NCI-H1092 treated with DMSO at 0.1 percent for 48 hours (cell line): ENCODE measurements at regions not wholly inside any gene's neighbourhood (a gene's known extent, or its start where the extent isn't known, plus 50 kb on each side); places are given as distances from the start of the nearest gene placed in this dataset.
"Not testable (repeated sequence)": the region's sequence is repeated elsewhere in the genome, so short reads cannot be mapped to it uniquely, and the experiment has no call there.

Experiments
- DNase-seq: peaks from one replicate; lab custom pipeline; 2025; lab: John Stamatoyannopoulos, UW

DNA sequence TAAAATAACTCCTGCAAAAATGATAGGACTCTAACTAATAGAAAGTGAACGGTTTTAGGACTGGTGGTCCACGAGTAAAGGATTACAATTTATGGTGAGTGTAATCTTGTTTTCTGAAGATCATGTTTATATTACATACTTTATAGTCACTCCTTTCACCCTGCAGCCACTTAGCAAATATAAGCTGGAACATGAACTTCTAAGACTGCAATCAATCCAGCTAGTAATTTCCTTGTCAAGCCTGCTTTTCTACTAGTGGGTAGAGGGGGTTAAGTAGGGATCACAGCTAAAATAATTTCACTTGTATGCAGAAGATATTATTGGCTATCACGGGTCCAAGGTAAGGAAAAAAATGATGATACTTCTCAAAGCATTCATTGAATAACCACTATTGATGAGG lies 125.5 kb upstream of the NETO1 start:
- DNase-seq: no peak

DNA sequence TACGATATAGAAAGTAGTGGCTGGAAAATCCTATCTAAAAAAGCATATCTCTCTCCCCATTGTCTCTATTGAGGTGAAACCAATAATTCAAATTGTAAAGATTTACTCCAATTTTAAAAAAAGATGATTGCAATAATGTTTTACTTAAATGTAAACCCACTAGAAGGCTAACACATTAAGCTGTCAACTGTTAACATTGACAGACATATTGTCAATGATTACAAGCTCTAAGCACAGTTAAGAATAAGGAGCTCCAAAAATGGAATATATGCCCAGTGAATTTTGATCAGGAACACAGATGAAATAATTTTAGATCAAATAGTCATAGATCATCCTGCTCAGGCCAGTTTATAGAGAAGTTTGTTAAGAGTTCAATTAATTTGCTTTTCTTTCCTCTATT lies 123.6 kb upstream of the NETO1 start:
- DNase-seq: no peak

GRCh38 chr18:72987570-72987969 lies 119.8 kb upstream of the NETO1 start:
- DNase-seq: not testable (repeated sequence)

GRCh38 chr18:72986103-72986502 lies 118.3 kb upstream of the NETO1 start:
- no peak for DNase-seq

- DNase-seq: no peak
Measured at GRCh38 chr18:72985686-72986085, 117.9 kb upstream of the NETO1 start.

GRCh38 chr18:72984290-72984689 lies 116.5 kb upstream of the NETO1 start:
- DNase-seq: no peak

DNA sequence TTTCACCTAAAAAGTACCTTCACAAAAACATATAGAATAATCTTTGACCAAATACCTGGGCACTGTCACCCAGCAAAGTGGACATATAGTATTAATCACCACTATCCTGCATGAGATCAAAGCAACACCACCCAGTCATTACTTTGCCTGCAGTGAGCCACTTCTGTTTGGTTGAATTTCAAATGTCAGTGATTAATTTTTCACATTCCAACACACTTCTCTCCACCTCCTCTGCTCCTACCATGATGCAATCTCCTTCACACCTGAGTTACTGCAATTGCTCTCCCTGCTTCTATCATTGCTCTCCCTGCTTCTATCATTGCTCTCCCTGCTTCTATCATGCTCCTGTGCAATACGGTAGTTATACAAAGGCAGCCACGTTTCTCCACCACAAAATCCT lies 106.1 kb upstream of the NETO1 start:
- no peak for DNase-seq

GRCh38 chr18:72965616-72966015 lies 97.8 kb upstream of the NETO1 start:
- DNase-seq: no peak

- not testable (repeated sequence) for DNase-seq
Measured at GRCh38 chr18:72958195-72958594, 90.4 kb upstream of the NETO1 start.

DNA sequence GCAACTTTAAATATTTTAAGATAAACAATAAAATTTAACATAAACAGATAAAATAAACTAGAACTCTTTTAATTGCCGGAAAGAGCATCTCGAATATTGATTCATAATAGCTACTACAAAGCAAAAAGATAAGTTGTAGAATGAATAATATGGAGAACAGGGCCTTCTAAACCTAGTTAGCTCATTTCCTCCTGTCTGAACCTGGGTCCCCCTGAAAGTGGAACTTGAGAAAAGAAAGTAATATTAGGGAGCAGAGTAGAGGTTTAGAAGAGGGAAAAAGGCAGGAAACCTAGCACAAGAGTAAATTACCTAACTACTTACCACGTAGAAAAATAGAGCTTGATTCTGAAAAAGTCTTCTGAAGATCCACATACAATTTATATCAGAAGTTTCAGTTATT lies 80.7 kb upstream of the NETO1 start:
- DNase-seq: no peak

DNA sequence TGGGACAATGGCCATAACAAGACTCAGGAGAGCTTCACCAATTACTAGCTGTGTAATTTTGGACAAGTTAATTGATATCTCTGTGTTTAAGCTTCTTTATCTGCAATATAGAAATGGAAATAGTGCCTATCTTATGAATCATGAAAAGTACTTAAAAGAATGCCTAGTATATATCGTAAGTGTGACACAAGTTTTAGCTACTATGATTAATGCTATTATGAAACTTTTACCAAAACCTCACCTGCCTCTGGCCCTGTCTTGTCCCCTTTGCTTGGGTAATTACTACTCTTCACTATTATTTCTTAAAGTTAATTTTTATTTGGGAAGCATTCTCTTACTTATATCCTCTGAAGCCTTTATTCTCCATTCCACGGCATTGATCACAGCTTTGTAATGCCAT lies 75.0 kb upstream of the NETO1 start:
- DNase-seq: no peak

DNA sequence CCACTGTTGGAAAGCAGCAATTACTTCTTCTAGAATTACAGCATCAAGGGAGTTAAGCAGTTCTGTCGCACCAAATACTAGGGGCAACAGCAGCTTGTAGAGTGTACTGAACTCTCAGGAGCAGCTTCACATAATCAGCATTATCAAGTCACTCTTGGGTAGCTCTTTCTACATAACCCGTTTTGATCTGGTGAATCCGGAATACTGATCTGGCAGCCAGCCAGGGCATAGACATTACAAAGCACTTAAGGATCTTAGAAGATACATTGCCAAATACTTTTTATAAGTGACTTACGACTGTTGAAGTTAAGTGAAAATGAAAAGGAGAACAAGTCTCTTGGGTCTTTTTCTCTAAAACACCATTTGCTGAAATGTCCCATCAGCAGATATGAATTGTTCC lies 73.2 kb upstream of the NETO1 start:
- no peak for DNase-seq

DNA sequence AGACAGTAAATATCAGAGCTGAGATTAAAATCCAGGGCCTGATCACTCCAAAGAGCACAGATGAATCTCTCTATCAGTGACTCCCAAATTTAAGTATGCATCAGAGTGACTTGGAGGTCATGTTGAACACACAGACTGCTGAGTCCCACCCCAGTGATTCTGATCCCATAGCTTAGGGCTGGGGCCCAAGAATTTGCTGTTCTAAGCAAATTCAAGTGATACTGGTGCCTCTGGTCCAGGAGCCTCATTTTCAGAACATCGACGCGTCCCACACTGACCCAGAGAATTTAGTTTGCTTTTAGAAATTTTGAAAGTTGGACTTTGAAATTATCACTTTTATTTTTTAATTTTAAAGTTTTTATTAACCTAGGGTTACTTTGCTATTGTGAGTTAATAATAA lies 72.7 kb upstream of the NETO1 start:
- DNase-seq: no peak

DNA sequence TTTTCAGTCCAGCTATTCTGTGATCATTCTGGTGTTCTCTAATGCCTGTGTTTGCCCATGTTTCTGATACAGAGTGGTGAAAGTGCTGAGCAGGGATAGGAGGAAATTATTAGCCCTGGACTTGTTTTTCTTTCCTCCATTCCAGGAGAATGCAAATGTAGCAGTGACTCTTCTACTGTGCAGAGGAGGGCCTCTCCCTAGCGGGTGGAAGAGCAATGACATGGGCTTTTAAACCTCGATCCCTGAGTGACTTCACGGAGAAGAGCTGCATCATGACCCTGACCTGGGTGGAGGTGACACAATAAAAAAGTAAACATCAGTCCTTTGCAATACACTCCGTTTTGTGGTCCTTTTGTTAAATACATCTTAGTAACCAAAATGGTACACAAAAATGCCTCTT lies 68.0 kb upstream of the NETO1 start:
- no peak for DNase-seq

- DNase-seq: no peak
Measured at GRCh38 chr18:72922895-72923294, 55.1 kb upstream of the NETO1 start.
